PC-3 (cell line): ENCODE measurements at regions not wholly inside any gene's neighbourhood (a gene's known extent, or its start where the extent isn't known, plus 50 kb on each side); places are given as distances from the start of the nearest gene placed in this dataset.

ENCODE experiments used
- CTCF ChIP-seq: fragments of 300-600 bp; sonication (generic); conservative IDR thresholded peaks from 2 replicates; pipeline ENCODE4 v1.5.1; 2017; ENCODE audit warnings: antibody characterized with exemption, low read depth, mild to moderate bottlenecking, low read length
- EZH2 ChIP-seq: fragments of 300-600 bp; sonication (generic); IDR thresholded peaks from one replicate; pipeline ENCODE4 v1.6.1; 2017; ENCODE audit warnings: antibody characterized with exemption, mild to moderate bottlenecking, low read length; ENCODE audit not compliant: unreplicated experiment

- TF ChIP-seq CTCF (no peak), EZH2 (no peak)
These were observed 879.0 kb upstream of the CELF2 start for GRCh38 chr10:10138685-10139084.
